H1 (cell line): ENCODE measurements at regions not wholly inside any gene's neighbourhood (a gene's known extent, or its start where the extent isn't known, plus 50 kb on each side); places are given as distances from the start of the nearest gene placed in this dataset.

ENCODE experiments used
- CTCF ChIA-PET: fragments of 300-600 bp; sonication (Branson Sonifier 250); formaldehyde crosslinking; loops from one replicate; lab custom pipeline; 2021; ENCODE audit not compliant: partially characterized antibody; lab: Charles Lee
- POLR2A ChIA-PET: fragments of 300-600 bp; sonication (Branson Sonifier 250); formaldehyde crosslinking; loops from one replicate; lab custom pipeline; 2021; ENCODE audit warnings: inconsistent platforms; ENCODE audit not compliant: partially characterized antibody; lab: Charles Lee
- DNase-seq, 2 experiments: peaks; one replicate each; pipeline versions ENCODE4 v3.0.0 to v3.0.0-alpha.2; 2010 to 2022; ENCODE audit warnings: low spot score in 2 of 2, low read depth in 1 of 2, mixed read lengths in 1 of 2
- FAIRE-seq: peaks from 2 replicates; lab custom pipeline; 2011; peaks lifted over from hg19 to GRCh38; lab: Jason Lieb, UNC
- H2AFZ ChIP-seq: 2 replicates; pipeline ENCODE4 v1.8.1; 2012; ENCODE audit warnings: low read length, inconsistent platforms
- H2AK5ac ChIP-seq: 2 replicates; pipeline ENCODE4 v1.6.1; 2013; ENCODE audit warnings: low read depth, low read length
- H2BK120ac ChIP-seq: replicated peaks from 2 replicates; pipeline ENCODE3; 2013; ENCODE audit warnings: low read depth, low read length, inconsistent platforms
- H2BK12ac ChIP-seq: 2 replicates; pipeline ENCODE4 v1.6.1; 2013; ENCODE audit warnings: low read depth, low read length
- H2BK15ac ChIP-seq: 2 replicates; pipeline ENCODE4 v1.6.1; 2013; ENCODE audit warnings: low read length
- H2BK20ac ChIP-seq: 2 replicates; pipeline ENCODE4 v1.6.1; 2013; ENCODE audit warnings: low read length
- H2BK5ac ChIP-seq: 2 replicates; pipeline ENCODE4 v1.6.1; 2013; ENCODE audit warnings: low read depth, low read length
- H3K14ac ChIP-seq: 2 replicates; pipeline ENCODE4 v1.6.1; 2013; ENCODE audit warnings: inconsistent platforms; ENCODE audit not compliant: insufficient read length
- H3K18ac ChIP-seq: 2 replicates; pipeline ENCODE4 v1.6.1; 2013; ENCODE audit warnings: low read length; ENCODE audit errors: extremely low read depth
- H3K23ac ChIP-seq: 2 replicates; pipeline ENCODE4 v1.6.1; 2013; ENCODE audit warnings: inconsistent platforms; ENCODE audit not compliant: insufficient read length
- H3K23me2 ChIP-seq: 2 replicates; pipeline ENCODE4 v1.6.1; 2013; ENCODE audit warnings: low read depth, low read length
- H3K27ac ChIP-seq: 2 replicates; pipeline ENCODE4 v1.6.1; 2011; ENCODE audit warnings: low read depth, low read length, inconsistent platforms
- H3K27me3 ChIP-seq, 4 experiments: replicated peaks in 1 of 4; 1 replicate in 1 of 4; 2 replicates in 3 of 4; pipeline versions ENCODE4 v1.6.1 to v1.8.1; 2011 to 2013; ENCODE audit warnings: low read length in 3 of 4, mild to moderate bottlenecking in 3 of 4, inconsistent platforms in 2 of 4, mixed read lengths in 2 of 4, moderate library complexity in 1 of 4; ENCODE audit not compliant: control insufficient read depth in 3 of 4, insufficient read depth in 3 of 4; ENCODE audit errors: extremely low read depth in 1 of 4
- H3K36me3 ChIP-seq, 4 experiments: 2 replicates each; pipeline versions ENCODE4 v1.6.1 to v1.8.1; 2011 to 2013; ENCODE audit warnings: mild to moderate bottlenecking in 4 of 4, low read length in 3 of 4, moderate library complexity in 2 of 4, control low read depth in 1 of 4, inconsistent platforms in 1 of 4; ENCODE audit not compliant: insufficient read depth in 4 of 4, control insufficient read depth in 2 of 4
- H3K4ac ChIP-seq: replicated peaks from 2 replicates; pipeline ENCODE3; 2013; ENCODE audit warnings: low read length, low read depth, mixed read lengths, inconsistent platforms; ENCODE audit not compliant: insufficient read length
- H3K4me1 ChIP-seq, 4 experiments: replicated peaks in 1 of 4; 1 replicate in 1 of 4; 2 replicates in 3 of 4; pipeline versions ENCODE4 v1.6.1 to v1.8.1; 2011 to 2013; ENCODE audit warnings: low read length in 3 of 4, inconsistent platforms in 2 of 4, mixed read lengths in 1 of 4; ENCODE audit not compliant: insufficient read depth in 4 of 4, control insufficient read depth in 3 of 4
- H3K4me2 ChIP-seq, 2 experiments: 2 replicates each; pipeline versions ENCODE4 v1.6.1 to v1.8.1; 2011 to 2013; ENCODE audit warnings: low read depth in 2 of 2, low read length in 2 of 2, control low read depth in 1 of 2, inconsistent platforms in 1 of 2, mild to moderate bottlenecking in 1 of 2; ENCODE audit not compliant: insufficient read depth in 1 of 2
- H3K4me3 ChIP-seq, 4 experiments: fragments of 200-600, 300-600 bp in 1 of 4; sonication (generic), shearing (Covaris generic), sonication (Bioruptor Twin) in 1 of 4; 2 replicates each; pipeline versions ENCODE4 v1.5.1 to v1.8.1; 2011 to 2016; ENCODE audit warnings: low read length in 4 of 4, low read depth in 3 of 4, control low read depth in 2 of 4, inconsistent platforms in 2 of 4, mild to moderate bottlenecking in 2 of 4, mixed read lengths in 1 of 4, moderate library complexity in 1 of 4; ENCODE audit not compliant: insufficient read depth in 2 of 4; ENCODE audit errors: extremely low read depth in 1 of 4
- H3K56ac ChIP-seq: replicated peaks from 2 replicates; pipeline ENCODE3; 2013; ENCODE audit warnings: low read depth, mild to moderate bottlenecking, mixed read lengths, low read length, inconsistent platforms; ENCODE audit not compliant: insufficient read length
- H3K79me1 ChIP-seq: 2 replicates; pipeline ENCODE4 v1.6.1; 2013; ENCODE audit warnings: low read depth, low read length, control low read depth
- H3K79me2 ChIP-seq, 2 experiments: 2 replicates each; pipeline versions ENCODE4 v1.6.1 to v1.8.1; 2012 to 2013; ENCODE audit warnings: low read length in 2 of 2, mild to moderate bottlenecking in 2 of 2, inconsistent platforms in 1 of 2; ENCODE audit not compliant: insufficient read depth in 2 of 2, control insufficient read depth in 1 of 2
- H3K9ac ChIP-seq, 4 experiments: replicated peaks in 1 of 4; 1 replicate in 1 of 4; 2 replicates in 3 of 4; pipeline versions ENCODE4 v1.6.1 to v1.8.1; 2011 to 2013; ENCODE audit warnings: low read depth in 3 of 4, low read length in 3 of 4, control low read depth in 2 of 4, mild to moderate bottlenecking in 2 of 4, moderate library complexity in 2 of 4, inconsistent platforms in 1 of 4; ENCODE audit errors: extremely low read depth in 1 of 4
- H3K9me3 ChIP-seq, 2 experiments: 2 replicates each; pipeline versions ENCODE4 v1.6.1 to v1.8.1; 2012 to 2013; ENCODE audit warnings: mild to moderate bottlenecking in 2 of 2, moderate library complexity in 2 of 2, control low read depth in 1 of 2, inconsistent platforms in 1 of 2, low read depth in 1 of 2, low read length in 1 of 2, mixed read lengths in 1 of 2; ENCODE audit not compliant: insufficient read depth in 2 of 2
- H4K20me1 ChIP-seq, 2 experiments: replicated peaks in 1 of 2; 2 replicates each; pipeline versions ENCODE3 to v1.8.1; 2011 to 2013; ENCODE audit warnings: inconsistent platforms in 2 of 2, low read length in 2 of 2, mild to moderate bottlenecking in 1 of 2; ENCODE audit not compliant: insufficient read depth in 2 of 2, control insufficient read depth in 1 of 2
- H4K5ac ChIP-seq: 2 replicates; pipeline ENCODE4 v1.6.1; 2013; ENCODE audit warnings: low read length, low read depth, mixed read lengths, inconsistent platforms; ENCODE audit not compliant: insufficient read length
- H4K8ac ChIP-seq: 2 replicates; pipeline ENCODE4 v1.8.0; 2013; ENCODE audit warnings: mild to moderate bottlenecking, moderate library complexity, low read length, inconsistent platforms; ENCODE audit not compliant: insufficient read depth; ENCODE audit errors: extremely low read depth
- H4K91ac ChIP-seq: replicated peaks from 2 replicates; pipeline ENCODE3; 2013; ENCODE audit warnings: low read length, mixed read lengths, inconsistent platforms; ENCODE audit not compliant: insufficient read length
- CREB1 ChIP-seq: IDR thresholded peaks from 2 replicates; pipeline ENCODE4 v1.6.1; 2012; ENCODE audit warnings: inconsistent platforms
- EGR1 ChIP-seq: IDR thresholded peaks from 2 replicates; pipeline ENCODE4 v1.6.1; 2011; ENCODE audit warnings: low read depth, low read length, borderline replicate concordance
- JUN ChIP-seq: IDR thresholded peaks from 2 replicates; pipeline ENCODE4 v1.6.1; 2011; ENCODE audit warnings: low read depth, mild to moderate bottlenecking, improper control_type of control experiment, low read length
- POLR2A ChIP-seq, 2 experiments: IDR thresholded peaks; 1 replicate in 1 of 2; 2 replicates in 1 of 2; pipeline ENCODE4 v1.6.1; 2011; ENCODE audit warnings: low read depth in 2 of 2, low read length in 2 of 2, mild to moderate bottlenecking in 2 of 2; ENCODE audit errors: control extremely low read depth in 1 of 2
- SP1 ChIP-seq: IDR thresholded peaks from 2 replicates; pipeline ENCODE4 v1.6.1; 2011; ENCODE audit warnings: low read depth, low read length
- WGBS, 2 experiments: shearing (Covaris generic) in 1 of 2; methylation state at CpG; one replicate each; pipeline versions ENCODE4 v1.1.6 to v1.1.7; 2013 to 2015; ENCODE audit warnings: low lambda C conversion rate in 2 of 2, mixed read lengths in 2 of 2, inconsistent platforms in 1 of 2, low coverage in 1 of 2, missing lambda C conversion rate in 1 of 2; ENCODE audit not compliant: insufficient replicate concordance in 2 of 2, insufficient coverage in 1 of 2, insufficient read length in 1 of 2; ENCODE audit errors: extremely low coverage in 1 of 2, missing lambda C conversion rate in 1 of 2; 5-methylcytosine and 5-hydroxymethylcytosine counted together

GRCh38 chr3:73708956-73709355 lies 84.2 kb upstream of the PDZRN3 start:
- Histone ChIP-seq H3K4me2 (no peak overlapping the region), H3K23ac (no peak overlapping the region), H2BK20ac (no peak overlapping the region), H3K27me3 (no peaks in the 10 kb centered on the region), H3K9me3 (no peaks in the 10 kb centered on the region), H3K23me2 (no peaks in the 10 kb centered on the region), H3K27ac (no peak overlapping the region), H2AFZ (no peak overlapping the region), H3K56ac (no peak overlapping the region), H2AK5ac (no peak overlapping the region), H3K4me3 (no peak overlapping the region), H3K18ac (no peak overlapping the region), H3K79me2 (no peaks in the 10 kb centered on the region; a peak in 1 of 4 replicates), H2BK12ac (no peak overlapping the region), H3K4ac (no peak overlapping the region), H3K9ac (no peak overlapping the region), H2BK15ac (no peak overlapping the region), H2BK120ac (no peak overlapping the region), H4K5ac (no peak overlapping the region), H4K20me1 (no peaks in the 10 kb centered on the region), H3K79me1 (no peaks in the 10 kb centered on the region), H3K4me1 (no peaks in the 10 kb centered on the region), H3K36me3 (no peaks in the 10 kb centered on the region), H4K91ac (no peak overlapping the region), H2BK5ac (no peak overlapping the region), H4K8ac (no peak overlapping the region), H3K14ac (no peak overlapping the region)
- TF ChIP-seq EGR1 (no peak), CREB1 (no peak), SP1 (no peak), JUN (no peak), POLR2A (IDR thresholded peaks at IDR 0.05; ENCODE audit: control extremely low read depth in 1 of 2, low read depth in 2 of 2, low read length in 2 of 2) (no peak)
- WGBS, 2 experiments, result 83% methylated on average over 2 of the region's 2 CpGs; no CpG with 5 or more reads in 1 of the 2 experiments
- DNase-seq (no peak), FAIRE-seq (no peak)
- ChIA-PET CTCF (interaction anchor here (1.2 kb wide), 1 partner anchor 11 kb away, joined by 3 read pairs; no protein-coding TSS in a partner anchor), POLR2A (no interaction called here)
